ENCODE measurements at regions not wholly inside any gene's neighbourhood (a gene's known extent, or its start where the extent isn't known, plus 50 kb on each side); places are given as distances from the start of the nearest gene placed in this dataset.

- Histone ChIP-seq H3K79me2 (replicated peaks; ENCODE audit: insufficient read depth) (no peaks in the 10 kb centered on the region), H3K36me3 (ENCODE audit: insufficient read depth) (no peaks in the 10 kb centered on the region), H2AFZ (no peak overlapping the region), H3F3A (replicated peaks; ENCODE audit: low read depth) (no peaks in the 10 kb centered on the region), H3K27me3 (ENCODE audit: insufficient read depth) (no peaks in the 10 kb centered on the region), H3K9me2 (ENCODE audit: insufficient read depth) (no peaks in the 10 kb centered on the region), H3K4me3 (no peak overlapping the region), H3K4me1 (ENCODE audit: insufficient read depth) (no peaks in the 10 kb centered on the region), H3K27ac (ENCODE audit: low read depth) (no peak overlapping the region), H4K20me1 (replicated peaks; ENCODE audit: insufficient read depth) (no peaks in the 10 kb centered on the region; the same call in 1 of the 2 replicates), H3K4me2 (no peak overlapping the region)
- ATAC-seq (no peak), DNase-seq (ENCODE audit: low spot score) (no peak)
- Mint-ChIP-seq H3K27me3 (ENCODE audit: insufficient read depth, low read depth, poor library complexity) (peaks cover 8% of the 10 kb centered on the region), H3K4me1 (no peaks in the 10 kb centered on the region), H3K4me3 (no peak overlapping the region), H3K9me3 (no peaks in the 10 kb centered on the region; the same call in 2 of the 3 replicates), H3K27ac (no peak overlapping the region), H3K36me3 (ENCODE audit: low read depth) (no peaks in the 10 kb centered on the region)
- no peak for TF ChIP-seq CREB1 (CRISPR knock-in tag; IDR thresholded peaks at IDR 0.05; ENCODE audit: low read depth)
- TF ChIP-seq REST (IDR thresholded peaks at IDR 0.05; ENCODE audit: unreplicated experiment), result no peak
- TF ChIP-seq EZH2phosphoT487 (IDR thresholded peaks at IDR 0.05; ENCODE audit: unreplicated experiment), result no peak
- no peak for TF ChIP-seq NANOG (IDR thresholded peaks at IDR 0.05; ENCODE audit: borderline replicate concordance)
- TF ChIP-seq ZNF331 (CRISPR knock-in tag; IDR thresholded peaks at IDR 0.05; ENCODE audit: low read depth), result no peak
- TF ChIP-seq STAT1 (IDR thresholded peaks at IDR 0.05; ENCODE audit: unreplicated experiment), result no peak
- TF ChIP-seq, protein P1, sequence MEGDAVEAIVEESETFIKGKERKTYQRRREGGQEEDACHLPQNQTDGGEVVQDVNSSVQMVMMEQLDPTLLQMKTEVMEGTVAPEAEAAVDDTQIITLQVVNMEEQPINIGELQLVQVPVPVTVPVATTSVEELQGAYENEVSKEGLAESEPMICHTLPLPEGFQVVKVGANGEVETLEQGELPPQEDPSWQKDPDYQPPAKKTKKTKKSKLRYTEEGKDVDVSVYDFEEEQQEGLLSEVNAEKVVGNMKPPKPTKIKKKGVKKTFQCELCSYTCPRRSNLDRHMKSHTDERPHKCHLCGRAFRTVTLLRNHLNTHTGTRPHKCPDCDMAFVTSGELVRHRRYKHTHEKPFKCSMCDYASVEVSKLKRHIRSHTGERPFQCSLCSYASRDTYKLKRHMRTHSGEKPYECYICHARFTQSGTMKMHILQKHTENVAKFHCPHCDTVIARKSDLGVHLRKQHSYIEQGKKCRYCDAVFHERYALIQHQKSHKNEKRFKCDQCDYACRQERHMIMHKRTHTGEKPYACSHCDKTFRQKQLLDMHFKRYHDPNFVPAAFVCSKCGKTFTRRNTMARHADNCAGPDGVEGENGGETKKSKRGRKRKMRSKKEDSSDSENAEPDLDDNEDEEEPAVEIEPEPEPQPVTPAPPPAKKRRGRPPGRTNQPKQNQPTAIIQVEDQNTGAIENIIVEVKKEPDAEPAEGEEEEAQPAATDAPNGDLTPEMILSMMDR (conservative IDR thresholded peaks at IDR 0.05; ENCODE audit: low read depth in 2 of 2), result no peak
- TF ChIP-seq, protein P2, sequence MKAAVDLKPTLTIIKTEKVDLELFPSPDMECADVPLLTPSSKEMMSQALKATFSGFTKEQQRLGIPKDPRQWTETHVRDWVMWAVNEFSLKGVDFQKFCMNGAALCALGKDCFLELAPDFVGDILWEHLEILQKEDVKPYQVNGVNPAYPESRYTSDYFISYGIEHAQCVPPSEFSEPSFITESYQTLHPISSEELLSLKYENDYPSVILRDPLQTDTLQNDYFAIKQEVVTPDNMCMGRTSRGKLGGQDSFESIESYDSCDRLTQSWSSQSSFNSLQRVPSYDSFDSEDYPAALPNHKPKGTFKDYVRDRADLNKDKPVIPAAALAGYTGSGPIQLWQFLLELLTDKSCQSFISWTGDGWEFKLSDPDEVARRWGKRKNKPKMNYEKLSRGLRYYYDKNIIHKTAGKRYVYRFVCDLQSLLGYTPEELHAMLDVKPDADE (IDR thresholded peaks at IDR 0.05), result no peak
- TF ChIP-seq ZNF114 (CRISPR knock-in tag; IDR thresholded peaks at IDR 0.05), result no peak
- TF ChIP-seq EZH2 (IDR thresholded peaks at IDR 0.05; ENCODE audit: low read depth, unreplicated experiment), result no peak
- TF ChIP-seq, protein P3, sequence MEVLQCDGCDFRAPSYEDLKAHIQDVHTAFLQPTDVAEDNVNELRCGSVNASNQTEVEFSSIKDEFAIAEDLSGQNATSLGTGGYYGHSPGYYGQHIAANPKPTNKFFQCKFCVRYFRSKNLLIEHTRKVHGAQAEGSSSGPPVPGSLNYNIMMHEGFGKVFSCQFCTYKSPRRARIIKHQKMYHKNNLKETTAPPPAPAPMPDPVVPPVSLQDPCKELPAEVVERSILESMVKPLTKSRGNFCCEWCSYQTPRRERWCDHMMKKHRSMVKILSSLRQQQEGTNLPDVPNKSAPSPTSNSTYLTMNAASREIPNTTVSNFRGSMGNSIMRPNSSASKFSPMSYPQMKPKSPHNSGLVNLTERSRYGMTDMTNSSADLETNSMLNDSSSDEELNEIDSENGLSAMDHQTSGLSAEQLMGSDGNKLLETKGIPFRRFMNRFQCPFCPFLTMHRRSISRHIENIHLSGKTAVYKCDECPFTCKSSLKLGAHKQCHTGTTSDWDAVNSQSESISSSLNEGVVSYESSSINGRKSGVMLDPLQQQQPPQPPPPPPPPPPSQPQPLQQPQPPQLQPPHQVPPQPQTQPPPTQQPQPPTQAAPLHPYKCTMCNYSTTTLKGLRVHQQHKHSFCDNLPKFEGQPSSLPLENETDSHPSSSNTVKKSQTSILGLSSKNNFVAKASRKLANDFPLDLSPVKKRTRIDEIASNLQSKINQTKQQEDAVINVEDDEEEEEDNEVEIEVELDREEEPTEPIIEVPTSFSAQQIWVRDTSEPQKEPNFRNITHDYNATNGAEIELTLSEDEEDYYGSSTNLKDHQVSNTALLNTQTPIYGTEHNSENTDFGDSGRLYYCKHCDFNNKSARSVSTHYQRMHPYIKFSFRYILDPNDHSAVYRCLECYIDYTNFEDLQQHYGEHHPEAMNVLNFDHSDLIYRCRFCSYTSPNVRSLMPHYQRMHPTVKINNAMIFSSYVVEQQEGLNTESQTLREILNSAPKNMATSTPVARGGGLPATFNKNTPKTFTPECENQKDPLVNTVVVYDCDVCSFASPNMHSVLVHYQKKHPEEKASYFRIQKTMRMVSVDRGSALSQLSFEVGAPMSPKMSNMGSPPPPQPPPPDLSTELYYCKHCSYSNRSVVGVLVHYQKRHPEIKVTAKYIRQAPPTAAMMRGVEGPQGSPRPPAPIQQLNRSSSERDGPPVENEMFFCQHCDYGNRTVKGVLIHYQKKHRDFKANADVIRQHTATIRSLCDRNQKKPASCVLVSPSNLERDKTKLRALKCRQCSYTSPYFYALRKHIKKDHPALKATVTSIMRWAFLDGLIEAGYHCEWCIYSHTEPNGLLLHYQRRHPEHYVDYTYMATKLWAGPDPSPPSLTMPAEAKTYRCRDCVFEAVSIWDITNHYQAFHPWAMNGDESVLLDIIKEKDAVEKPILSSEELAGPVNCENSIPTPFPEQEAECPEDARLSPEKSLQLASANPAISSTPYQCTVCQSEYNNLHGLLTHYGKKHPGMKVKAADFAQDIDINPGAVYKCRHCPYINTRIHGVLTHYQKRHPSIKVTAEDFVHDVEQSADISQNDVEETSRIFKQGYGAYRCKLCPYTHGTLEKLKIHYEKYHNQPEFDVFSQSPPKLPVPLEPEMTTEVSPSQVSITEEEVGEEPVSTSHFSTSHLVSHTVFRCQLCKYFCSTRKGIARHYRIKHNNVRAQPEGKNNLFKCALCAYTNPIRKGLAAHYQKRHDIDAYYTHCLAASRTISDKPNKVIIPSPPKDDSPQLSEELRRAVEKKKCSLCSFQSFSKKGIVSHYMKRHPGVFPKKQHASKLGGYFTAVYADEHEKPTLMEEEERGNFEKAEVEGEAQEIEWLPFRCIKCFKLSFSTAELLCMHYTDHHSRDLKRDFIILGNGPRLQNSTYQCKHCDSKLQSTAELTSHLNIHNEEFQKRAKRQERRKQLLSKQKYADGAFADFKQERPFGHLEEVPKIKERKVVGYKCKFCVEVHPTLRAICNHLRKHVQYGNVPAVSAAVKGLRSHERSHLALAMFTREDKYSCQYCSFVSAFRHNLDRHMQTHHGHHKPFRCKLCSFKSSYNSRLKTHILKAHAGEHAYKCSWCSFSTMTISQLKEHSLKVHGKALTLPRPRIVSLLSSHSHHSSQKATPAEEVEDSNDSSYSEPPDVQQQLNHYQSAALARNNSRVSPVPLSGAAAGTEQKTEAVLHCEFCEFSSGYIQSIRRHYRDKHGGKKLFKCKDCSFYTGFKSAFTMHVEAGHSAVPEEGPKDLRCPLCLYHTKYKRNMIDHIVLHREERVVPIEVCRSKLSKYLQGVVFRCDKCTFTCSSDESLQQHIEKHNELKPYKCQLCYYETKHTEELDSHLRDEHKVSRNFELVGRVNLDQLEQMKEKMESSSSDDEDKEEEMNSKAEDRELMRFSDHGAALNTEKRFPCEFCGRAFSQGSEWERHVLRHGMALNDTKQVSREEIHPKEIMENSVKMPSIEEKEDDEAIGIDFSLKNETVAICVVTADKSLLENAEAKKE (CRISPR knock-in tag; IDR thresholded peaks at IDR 0.05), result no peak
- TF ChIP-seq JUNB (IDR thresholded peaks at IDR 0.05; ENCODE audit: unreplicated experiment), result no peak
- TF ChIP-seq POLR2AphosphoS5 (IDR thresholded peaks at IDR 0.05; ENCODE audit: low read depth), result no peak
Observed at GRCh38 chr1:47664356-47664755, 226.5 kb downstream of the FOXD2 start.
